HG02981 (cell line): ENCODE measurements at regions not wholly inside any gene's neighbourhood (a gene's known extent, or its start where the extent isn't known, plus 50 kb on each side); places are given as distances from the start of the nearest gene placed in this dataset.

Experiments
- ATAC-seq: cut with Tn5 transposase; IDR thresholded peaks from one replicate; pipeline ENCODE4 v1.9.1; 2021; ENCODE audit warnings: mild to moderate bottlenecking, moderate library complexity; ENCODE audit not compliant: unreplicated experiment

DNA sequence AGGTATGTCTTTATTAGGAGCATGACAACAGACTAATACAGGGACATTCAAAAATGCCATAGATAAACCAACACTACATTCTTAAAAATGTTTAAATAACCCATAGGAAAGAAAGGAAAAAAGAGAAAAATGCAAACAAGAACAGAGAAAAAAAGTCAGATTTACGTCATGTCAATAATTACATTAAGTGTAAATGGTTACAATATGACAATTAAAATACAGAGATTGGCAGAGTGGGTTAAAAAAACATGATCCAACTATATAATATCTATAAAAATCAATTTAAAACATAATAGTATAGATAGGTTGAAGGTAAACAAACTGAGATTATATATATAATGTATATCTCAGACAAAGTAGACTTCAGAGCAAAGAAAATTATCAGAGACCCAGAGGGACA is 255.8 kb downstream of the ANAPC1 start:
- no peak for ATAC-seq

DNA sequence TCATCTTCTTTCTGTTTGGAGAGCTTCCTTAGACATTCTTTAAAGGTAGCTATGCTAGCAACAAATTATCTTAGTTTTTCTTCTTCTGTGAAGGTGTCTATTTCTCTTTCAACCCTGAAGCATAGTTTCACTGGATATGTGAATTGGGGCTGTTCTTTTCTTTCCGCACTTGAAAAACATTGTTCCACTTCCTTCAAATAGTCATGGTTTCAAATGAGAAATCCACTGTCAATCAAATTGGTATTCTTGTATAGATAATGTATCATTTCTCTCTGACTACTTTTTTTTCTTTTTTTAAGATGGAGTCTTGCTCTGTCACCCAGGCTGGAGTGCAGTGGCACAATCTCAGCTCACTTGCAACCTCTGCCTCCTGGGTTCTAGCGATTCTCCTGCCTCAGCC is 254.0 kb downstream of the ANAPC1 start:
- ATAC-seq, result no peak

DNA sequence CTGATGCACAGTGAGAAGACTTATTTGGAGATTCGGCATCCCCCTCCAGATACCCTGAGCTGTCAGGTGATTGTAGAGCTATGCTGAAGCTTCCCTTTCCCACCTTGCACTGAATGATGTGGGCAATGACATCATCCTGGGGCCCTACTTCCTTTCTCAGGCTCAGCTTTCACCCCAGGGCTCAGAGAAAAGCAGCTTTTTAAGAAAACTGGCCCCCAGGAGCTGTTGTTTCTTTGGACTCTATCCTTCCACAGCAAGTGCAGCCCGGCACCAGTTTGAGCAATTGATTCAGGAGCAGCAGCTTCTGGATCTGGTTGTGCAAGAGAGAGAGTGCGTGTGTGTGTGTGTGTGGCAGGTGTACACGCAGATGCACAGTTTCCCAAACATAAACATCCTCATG is 251.3 kb downstream of the ANAPC1 start:
- ATAC-seq, result no peak

DNA sequence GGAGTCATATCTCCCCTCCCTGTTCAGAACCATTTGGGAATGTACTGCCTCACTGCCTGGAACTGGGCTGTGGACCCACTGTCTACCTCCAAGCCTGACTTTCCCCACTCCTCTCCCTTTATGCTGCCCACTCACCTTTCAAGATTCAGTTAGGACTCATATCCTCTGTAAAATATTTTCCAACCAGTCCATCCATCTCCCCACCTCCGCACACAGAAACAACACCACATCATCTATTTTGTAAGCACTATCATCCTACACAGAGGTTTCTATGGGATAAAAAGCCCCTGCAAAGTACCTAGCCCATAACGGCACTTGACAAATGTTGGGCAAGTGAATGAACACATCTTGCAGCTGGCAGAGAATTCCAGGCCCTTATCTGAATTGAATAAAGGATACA is 250.8 kb downstream of the ANAPC1 start:
- ATAC-seq, result no peak

DNA sequence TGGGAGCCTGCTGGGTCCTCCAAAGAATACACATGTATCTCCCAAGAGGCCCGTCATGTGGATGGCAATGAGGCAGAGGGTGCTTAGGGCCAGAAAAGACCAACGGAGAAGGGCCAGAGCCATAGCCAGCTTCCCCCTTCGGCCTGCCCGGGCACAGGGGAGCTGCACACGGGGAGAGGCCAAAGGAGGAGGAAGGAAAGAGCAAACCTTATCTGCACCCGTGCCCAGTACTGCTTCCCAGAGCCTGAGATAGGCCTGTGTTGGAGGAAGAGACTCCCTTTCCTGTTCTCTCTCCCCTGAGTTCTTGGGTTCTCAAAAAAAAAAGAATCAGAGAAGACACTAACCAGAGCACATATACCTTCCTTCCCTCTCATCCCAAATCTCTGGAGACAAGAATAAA is 250.3 kb downstream of the ANAPC1 start:
- ATAC-seq, result no peak

DNA sequence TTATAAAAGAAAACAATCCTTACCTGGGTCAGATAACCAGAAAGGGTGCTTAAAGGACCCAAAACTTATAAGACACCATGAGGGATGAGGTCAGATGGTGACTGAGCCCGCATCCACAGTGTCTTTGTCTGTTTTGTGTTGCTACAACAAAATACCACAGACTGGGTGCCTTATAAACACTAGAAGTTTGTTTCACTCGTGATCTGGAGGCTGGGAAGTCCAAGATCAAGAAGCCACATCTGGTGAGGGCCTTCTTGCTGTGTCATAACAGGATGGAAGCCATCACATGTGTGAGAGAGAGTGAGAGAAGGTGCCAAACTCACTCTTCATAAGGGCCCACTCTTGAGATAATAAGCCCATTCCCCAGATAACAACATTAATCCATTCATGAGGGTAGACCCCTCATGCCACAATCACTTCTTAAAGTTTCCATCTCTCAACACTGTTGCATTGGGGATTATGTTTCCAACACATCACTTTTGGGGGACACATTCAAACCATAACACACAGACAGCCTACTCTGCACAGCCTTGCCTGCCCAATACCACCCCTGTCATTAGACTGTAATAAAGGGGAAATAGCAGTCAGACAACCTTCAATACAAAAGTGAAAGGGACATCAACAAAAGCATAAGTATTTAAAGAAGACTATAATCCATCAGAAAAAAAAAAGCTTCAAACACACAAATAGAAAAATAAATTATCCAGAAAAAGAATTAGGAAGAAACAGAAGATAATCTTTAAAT is 249.8 kb downstream of the ANAPC1 start:
- ATAC-seq, result no peak

DNA sequence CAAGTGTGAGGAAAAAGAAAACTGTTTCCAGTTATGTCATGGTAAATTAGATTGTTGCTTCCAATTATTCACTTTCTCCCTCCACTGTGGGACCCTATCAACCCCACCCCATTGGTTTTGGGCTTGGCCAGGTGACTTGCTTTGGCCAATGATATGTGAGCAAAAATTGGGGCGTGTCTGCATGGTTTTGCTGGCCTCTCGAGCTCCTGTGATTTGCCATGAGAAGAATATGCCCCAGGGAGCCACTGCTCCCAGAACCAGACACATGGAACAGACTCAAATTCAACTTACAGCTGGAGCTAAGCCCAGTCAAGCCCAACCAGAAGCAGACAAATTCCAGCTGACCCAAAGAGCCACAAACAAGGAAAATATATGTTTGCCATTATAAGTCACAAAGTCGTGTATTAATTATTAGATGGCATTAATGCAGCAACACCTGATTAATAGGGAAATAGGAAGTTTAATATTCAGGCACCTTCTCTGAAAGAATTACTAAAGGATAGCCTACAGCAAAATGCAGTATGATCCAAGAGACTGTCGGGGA is 248.9 kb downstream of the ANAPC1 start:
- ATAC-seq, result no peak

DNA sequence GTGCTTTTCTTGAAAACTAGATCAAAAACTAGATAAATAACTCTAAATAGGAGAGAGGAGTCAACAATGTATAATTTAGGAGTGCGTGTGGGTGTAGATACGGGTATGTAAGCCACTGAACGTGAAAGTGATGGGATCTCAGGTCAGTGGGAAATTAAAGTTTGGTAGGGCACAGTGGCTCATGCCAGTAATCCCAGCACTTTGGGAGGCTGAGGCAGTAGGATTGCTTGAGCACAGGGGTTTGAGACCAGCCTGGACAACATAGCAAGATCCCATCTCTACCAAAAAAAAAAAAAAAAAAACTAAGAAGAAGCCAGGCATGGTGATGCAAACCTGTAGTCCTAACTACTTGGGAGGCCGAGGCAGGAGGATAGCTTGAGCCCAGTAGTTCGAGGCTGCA is 247.1 kb downstream of the ANAPC1 start:
- ATAC-seq, result no peak

DNA sequence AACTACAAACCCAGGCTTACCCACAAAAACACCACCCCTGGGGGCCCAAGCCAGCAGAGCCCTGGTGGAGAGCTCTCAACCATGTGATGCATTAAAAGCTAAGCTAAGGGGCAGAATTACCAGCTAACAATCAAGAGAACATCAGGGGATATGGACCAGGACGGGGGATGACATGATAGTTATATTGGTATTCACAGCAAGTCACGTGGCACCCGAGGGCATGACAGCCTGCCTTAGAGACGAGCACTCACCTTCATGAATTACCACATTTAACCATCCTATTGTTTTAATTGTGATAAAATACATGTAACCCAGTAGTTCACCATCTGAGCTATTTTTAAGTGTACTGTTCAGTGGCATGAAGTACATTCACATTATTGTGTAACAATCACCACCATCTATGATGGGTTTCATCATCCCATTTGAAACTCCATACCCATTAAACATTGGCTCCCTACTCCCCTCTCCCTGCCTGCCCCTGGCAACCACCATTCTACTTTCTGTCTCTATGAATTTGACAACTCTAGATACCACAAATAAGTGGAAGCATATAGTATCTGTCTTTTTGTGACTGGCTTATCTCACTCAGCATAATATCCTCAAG is 245.6 kb downstream of the ANAPC1 start:
- no peak for ATAC-seq

DNA sequence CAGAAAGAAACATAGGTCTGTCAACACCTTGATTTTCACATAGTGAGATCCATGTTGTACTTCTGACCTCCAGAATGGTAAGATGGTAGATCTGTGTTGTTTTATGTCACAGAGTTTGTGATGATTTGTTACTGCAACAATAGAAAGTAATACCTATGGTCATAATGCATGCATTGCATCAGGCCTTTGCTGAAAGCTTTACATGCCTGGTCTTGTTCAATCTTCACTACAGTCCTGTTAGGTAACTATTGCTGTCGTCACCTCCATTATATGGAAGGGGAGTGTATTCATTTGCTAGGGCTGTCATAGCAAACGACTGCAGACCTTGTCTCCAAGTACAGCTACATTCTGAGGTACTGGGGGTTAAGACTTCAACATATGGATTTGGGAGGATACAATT is 243.5 kb downstream of the ANAPC1 start:
- no peak for ATAC-seq

DNA sequence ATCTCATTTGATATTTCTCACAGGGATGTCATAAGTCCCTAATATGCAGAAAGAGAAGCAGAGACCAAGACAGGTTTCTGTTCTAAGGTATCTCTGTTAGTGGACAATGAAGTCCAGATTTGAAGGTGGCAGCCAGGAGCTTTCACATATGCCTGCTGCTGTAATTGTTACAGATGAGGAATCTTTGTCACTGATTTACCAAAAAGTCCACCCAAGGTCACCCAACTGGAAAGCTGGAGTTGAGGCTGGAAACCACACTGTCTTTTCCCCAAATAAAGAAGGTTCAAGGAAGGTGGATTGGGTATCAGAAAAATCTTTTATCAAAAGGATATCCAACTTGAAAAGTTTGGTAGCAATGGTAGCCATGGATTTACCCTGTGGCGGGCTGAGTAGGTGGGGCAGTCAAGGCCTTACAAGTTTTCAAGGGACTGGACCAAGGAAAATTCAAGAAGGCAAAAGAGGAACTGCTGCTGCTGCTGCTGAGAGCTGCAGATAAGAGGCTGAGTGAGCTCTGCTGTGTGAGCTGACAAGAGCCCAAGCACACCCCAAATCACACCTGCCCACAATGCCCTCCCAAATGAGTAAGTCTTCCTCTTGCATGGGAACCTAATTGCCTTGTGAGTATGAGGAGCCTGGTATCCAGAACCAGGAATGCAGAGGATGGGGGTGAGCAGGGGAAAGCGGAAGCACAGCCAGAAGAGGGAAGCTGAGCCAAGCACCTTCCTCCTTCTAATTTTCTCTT is 241.2 kb downstream of the ANAPC1 start:
- no peak for ATAC-seq

DNA sequence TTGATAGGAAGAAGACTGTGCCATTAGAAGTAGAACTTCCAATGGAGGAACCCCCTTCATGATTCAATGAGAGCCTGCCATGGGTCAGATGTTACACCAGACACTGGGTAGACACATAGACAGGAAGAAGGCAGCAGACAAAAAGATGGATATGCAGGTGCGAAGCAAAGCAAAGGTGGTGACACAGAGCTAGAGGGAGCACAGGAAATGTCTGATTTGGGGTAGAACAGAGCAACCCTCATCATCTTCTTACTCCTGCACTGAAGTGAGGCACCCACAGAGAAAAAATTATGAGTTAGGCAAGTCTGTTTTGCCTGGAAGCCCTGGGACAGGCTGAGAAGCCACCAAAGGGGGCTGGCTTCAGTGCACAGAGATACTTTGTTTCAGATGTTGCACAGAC is 240.2 kb downstream of the ANAPC1 start:
- no peak for ATAC-seq

DNA sequence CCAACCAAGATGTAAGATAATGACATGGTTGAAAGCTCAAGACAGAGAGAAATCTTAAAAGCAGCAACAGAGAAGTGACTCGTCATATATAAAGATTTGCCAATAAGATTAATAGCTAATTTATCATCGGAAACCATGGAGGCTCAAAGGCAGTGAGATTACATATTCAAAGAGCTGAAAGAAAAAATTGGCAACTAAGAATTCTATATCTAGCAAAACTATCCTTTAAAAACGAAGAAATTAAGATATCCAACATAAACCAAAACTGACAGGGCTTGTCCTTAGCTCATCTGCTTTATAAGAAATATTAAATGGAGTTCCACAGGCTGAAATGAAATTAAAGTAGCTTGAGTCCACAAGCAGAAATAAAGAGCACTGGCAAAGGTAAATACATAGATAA is 236.6 kb downstream of the ANAPC1 start:
- no peak for ATAC-seq

DNA sequence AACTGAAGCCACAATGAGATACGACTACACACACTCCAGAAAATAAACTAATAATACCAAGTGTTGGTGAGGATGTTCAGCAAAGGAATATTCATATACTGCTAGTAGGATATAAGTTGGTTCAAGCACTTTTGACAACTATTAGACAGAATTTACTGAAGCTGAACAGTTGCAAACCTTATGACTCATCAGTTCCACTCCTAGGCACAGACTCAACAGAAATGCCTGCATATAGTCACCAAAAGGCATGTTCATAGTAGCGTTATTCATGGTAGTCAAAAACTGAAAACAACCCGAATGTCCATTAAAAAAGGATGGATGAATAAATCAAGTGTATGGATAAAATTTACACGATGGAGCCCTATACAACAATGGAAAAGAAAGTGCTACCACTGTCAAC is 232.0 kb downstream of the ANAPC1 start:
- no peak for ATAC-seq

DNA sequence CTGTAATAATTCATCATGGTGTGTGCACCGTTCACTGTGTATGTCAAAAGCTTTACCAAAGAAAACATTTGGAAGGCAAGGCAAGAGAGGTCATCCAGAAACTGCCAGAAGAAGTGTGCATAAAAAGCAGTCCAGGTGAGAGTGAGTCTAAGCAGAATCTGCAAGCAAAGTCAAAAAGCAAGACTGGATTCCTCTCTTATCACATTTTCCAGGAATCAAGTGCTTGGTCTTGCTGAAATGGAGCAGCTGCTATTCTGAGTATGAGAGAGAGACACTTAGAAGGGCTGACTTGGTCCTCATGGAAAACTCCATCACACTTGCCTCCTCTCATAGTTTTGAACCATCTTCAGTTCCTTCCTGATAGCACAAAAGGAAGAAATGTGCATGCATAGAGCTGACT is 231.3 kb downstream of the ANAPC1 start:
- ATAC-seq, result no peak

DNA sequence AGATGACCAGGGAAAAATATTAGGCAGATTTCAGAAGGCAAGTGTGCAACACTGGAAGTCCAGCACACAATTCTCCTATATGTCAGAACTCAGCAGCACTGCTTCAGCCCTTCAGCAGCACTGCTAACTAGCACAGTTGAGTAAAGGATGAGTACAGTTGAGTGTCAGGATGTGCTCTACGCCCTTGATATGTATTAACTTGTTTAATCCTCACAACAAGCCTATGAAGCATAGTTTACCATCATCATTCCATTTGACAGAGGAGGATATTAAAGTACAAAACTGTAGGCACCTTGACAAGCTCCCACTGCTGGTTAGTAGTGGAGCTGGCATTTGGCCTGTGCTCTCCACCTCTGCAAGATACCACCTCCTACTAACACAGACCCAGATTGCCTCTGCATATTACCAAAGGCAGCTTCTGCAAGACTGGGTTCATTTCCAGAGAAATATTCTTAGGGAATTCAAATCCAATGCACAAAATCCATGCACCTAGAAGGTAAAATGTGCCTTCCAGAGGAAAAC is 230.8 kb downstream of the ANAPC1 start:
- ATAC-seq, result no peak

DNA sequence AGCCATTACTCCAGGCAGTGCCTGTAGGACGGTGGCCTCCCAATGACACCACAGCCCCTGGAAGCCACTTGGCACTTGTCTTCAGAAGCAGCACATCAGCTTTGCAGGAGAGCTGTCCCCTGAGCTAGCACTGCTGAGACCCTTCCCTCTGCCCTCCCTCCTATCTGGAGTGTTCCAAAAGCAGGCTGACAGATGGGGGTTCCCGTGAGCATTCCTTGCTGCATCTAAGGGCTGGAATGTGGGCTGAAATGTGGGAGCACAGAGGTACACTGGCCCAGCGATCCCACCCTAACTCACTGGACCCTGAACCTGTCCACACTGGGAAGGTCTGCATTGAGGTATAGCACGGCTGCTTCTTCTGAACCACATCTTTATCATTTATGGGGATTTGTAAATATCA is 230.1 kb downstream of the ANAPC1 start:
- no peak for ATAC-seq

DNA sequence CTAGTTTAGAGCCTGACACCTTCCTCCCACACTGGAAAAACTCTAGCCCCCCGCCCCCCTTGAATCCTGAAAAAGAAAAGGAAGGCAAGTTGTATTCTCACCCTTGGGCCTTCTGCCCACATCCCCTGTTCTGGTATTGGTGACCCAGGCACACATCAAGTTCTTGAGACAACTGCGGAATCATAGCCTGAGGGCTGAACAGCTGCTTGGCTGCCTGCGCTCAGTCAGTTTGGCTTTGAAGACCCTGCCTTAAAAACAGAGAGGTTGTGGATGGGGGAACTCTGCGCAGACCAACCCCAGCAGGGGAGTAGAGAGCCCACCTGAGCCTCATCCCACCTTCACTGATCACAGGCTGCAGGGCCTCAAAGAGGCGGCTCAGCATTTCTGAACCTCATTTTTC is 229.2 kb downstream of the ANAPC1 start:
- no peak for ATAC-seq

DNA sequence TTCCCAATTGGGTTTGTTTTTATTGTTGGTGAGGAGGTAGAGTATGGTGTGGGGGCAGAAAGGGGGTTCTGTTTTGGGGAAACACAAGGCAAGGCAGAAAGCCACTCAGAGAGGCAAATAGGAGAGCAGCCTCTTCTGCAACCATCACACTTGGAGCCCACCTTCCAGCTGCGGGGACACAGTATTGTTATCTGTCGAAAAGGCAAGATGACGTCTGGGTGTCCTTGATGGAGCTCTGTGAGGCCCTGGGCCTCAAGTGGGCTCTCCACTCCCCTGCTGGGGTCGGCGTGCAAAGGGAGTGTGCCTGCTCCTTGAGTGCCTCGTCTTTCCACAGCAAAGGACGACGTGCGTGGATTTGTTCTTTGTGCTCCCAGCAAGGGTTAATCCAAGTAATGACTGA is 227.6 kb downstream of the ANAPC1 start:
- no peak for ATAC-seq

DNA sequence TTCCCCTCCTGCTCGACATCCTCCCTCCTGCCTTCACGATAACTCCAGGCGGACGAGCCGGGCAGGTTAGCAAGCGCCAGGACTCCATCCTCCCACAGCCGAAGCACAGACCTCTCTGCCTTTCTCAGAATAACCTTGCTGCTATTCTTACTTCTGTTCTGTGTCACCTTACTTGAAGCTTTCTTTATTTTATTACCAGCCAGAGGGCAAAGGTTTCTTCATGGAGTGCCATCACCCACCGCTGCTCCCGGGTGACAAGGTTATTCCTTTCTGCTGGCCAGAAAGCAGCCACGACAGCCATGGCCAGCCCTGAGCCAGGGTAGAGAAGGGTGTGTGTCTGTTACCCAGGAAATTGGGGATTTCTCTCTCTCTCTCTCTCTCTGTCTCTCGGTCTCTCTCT is 227.1 kb downstream of the ANAPC1 start:
- no peak for ATAC-seq

DNA sequence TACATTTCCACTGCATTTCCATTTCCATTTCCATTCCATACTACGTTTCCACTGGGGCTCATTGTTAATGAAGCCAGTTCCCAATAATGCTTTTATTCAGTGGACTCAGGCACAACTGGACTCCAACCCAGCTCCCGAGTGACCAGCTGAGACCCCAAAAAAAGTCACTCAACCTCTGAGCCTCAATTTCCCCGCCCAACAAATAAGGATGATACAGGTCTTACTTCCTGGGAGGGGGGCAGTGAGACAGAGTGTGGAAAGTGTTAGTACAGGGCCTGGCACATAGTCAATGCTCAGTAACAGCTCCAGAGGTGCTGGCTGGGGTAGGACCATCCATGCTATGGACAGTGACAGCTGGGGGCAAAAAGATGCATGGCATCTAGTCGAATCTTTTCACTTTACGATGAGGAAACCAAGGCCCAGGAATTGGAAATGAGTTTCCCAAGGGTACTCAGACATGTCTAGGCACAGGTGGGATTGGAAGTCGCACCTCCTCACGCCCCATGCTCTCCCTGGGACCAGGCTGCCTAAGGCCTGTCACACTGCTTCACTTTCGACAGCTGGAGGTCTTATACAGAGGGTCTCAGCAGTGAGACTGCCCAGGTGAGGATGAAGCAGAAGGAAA is 226.5 kb downstream of the ANAPC1 start:
- no peak for ATAC-seq
